ENCODE measurements at regions not wholly inside any gene's neighbourhood (a gene's known extent, or its start where the extent isn't known, plus 50 kb on each side); places are given as distances from the start of the nearest gene placed in this dataset.
A peak's percentile ranks its signal among the peaks of the same experiment; 100 is the strongest.

GRCh38 chr2:236935631-236936445 lies 149.9 kb upstream of the COPS8 start:
- Histone ChIP-seq H3K4me1 (no peaks in the 10 kb centered on the region), H3K27ac (no peak overlapping the region), H3K9me3 (no peaks in the 10 kb centered on the region), H3K4me3 (no peak overlapping the region), H3K36me3 (no peaks in the 10 kb centered on the region), H3K27me3 (no peaks in the 10 kb centered on the region)
- TF ChIP-seq CTCF (IDR thresholded peaks at IDR 0.05): no peak
- DNase-seq (ENCODE audit: low spot score): peak; percentile 50

DNA sequence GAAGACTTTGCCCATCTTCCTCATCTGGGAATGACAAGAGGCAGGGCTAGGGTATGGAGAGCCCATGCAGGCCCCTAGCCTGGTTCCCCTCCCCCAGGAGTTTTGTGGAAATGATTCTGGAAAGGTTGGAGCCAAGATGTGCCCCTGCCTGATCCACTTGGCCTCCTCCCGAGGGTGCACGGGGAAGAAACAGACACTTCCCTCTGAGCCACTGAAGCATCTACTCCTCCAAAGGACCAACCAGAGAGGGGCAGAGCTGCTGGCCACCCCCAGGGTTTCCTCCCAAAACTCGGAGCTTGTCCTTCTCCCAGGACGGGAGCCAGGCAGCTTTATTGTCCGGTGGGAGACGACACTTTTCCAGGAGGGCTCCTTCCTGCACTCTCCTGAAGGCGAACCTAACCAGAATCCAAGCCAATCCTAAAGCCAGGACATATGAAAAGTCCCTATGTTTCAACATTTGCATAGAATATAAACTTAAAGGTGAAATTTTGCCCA lies 149.2 kb upstream of the COPS8 start:
- H3K9me3 ChIP-seq: no peaks in the 10 kb centered on the region
- H3K27ac ChIP-seq: no peak overlapping the region
- H3K4me1 ChIP-seq: no peaks in the 10 kb centered on the region
- no peaks in the 10 kb centered on the region for H3K36me3 ChIP-seq
- TF ChIP-seq CTCF (IDR thresholded peaks at IDR 0.05): no peak
- DNase-seq (ENCODE audit: low spot score): peak; percentile 50
- H3K4me3 ChIP-seq: no peak overlapping the region
- H3K27me3 ChIP-seq: no peaks in the 10 kb centered on the region

DNA sequence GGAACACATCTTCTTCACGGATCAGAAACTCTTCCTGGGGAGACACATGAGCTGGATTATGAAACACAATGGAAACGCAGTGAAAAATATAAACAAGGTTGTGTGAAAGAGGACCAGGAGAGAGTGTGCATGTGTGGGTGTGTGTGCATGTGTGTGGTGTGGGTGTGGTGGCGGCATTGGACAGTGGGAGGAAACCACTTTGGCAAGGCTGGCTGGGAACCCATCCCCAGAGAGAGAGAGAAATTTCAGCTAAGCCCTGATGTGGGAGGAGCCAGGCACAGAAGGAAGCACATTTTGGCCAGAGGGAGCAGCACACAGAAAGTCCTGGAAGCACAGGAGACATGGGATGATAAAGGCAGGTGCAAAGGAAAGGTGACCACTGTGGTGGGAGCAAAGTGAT lies 147.6 kb upstream of the COPS8 start:
- Histone ChIP-seq H3K9me3 (no peaks in the 10 kb centered on the region), H3K27me3 (no peaks in the 10 kb centered on the region), H3K36me3 (no peaks in the 10 kb centered on the region), H3K4me1 (no peaks in the 10 kb centered on the region), H3K4me3 (no peak overlapping the region), H3K27ac (no peak overlapping the region)
- peak; percentile 56 for DNase-seq (ENCODE audit: low spot score)
- no peak for TF ChIP-seq CTCF (IDR thresholded peaks at IDR 0.05)

DNA sequence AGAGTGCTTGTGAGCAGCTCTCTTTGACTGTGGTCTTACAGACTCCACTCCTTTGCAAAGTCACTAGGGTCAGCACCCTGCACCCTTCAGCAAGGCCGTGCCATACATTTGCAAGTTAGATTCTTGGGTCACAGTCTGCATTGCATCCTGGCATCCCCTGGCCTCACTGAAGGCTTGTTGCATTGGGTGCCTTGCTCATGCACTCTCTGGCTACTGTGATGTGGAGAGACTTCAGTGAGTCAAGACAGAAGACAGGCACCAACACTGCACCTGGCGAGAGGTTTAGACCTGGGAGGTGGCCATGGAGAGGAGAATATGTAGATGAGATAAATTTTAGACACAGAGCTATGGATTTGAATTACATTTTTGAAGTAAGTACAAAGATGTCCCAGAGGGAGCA lies 146.4 kb upstream of the COPS8 start:
- Histone ChIP-seq H3K4me3 (no peak overlapping the region), H3K36me3 (no peaks in the 10 kb centered on the region), H3K27ac (no peak overlapping the region), H3K27me3 (no peaks in the 10 kb centered on the region), H3K4me1 (no peaks in the 10 kb centered on the region), H3K9me3 (no peaks in the 10 kb centered on the region)
- peak; percentile 23 for DNase-seq (ENCODE audit: low spot score)
- TF ChIP-seq CTCF (IDR thresholded peaks at IDR 0.05): no peak

DNA sequence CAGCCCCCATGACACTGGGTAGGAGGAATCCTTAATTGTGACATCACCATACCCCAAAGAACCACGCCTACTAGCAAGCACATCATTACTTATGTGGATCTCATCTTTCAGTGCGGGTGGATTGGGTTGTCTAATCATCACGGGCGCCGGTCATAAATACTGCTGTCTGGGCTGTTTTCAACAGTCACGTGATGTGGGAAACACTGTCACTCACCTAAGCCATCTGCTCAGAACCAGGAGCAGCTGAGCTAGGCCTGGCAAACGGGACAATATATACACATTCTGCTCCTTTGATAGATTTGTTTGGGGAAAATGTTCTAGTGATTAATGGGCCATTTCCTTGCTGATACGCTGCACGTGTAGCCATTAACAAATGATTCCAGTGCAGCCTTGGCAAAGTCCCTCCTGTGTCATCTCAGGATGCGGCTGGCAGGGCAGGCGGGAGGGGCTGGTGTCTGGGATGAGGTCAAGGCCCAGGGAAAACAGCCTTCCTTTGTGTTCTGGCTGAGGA lies 145.9 kb upstream of the COPS8 start:
- no peaks in the 10 kb centered on the region for H3K36me3 ChIP-seq
- TF ChIP-seq CTCF (IDR thresholded peaks at IDR 0.05): no peak

More for the DNA sequence above, 145.9 kb upstream of the COPS8 start:
- Histone ChIP-seq H3K27me3 (no peaks in the 10 kb centered on the region), H3K4me1 (no peaks in the 10 kb centered on the region), H3K9me3 (no peaks in the 10 kb centered on the region), H3K4me3 (no peak overlapping the region), H3K27ac (no peak overlapping the region)
- DNase-seq (ENCODE audit: low spot score): peak; percentile 47
